Lung (tissue), 11 donors: ENCODE measurements at regions not wholly inside any gene's neighbourhood (a gene's known extent, or its start where the extent isn't known, plus 50 kb on each side); places are given as distances from the start of the nearest gene placed in this dataset.

Experiments
- ATAC-seq: fragments of 200-7000 bp; cut with Tn5 transposase; one replicate; pipeline ENCODE4 v1.9.1; 2020; ENCODE audit warnings: moderate number of reproducible peaks; ENCODE audit not compliant: insufficient read depth, low FRiP score
- DNase-seq, 3 donors: peaks; one replicate each; pipeline ENCODE4 v3.0.0-alpha.2; 2013 to 2017
- H3K27ac ChIP-seq, 2 donors: one replicate each; pipeline ENCODE4 v1.5.1; 2013; ENCODE audit warnings: mild to moderate bottlenecking in 2 of 2, moderate library complexity in 2 of 2, control low read depth in 1 of 2, inconsistent platforms in 1 of 2, low read depth in 1 of 2, low read length in 1 of 2
- H3K27me3 ChIP-seq, 3 donors: one replicate each; pipeline ENCODE4 v1.5.1; 2013; ENCODE audit warnings: low read length in 2 of 3; ENCODE audit not compliant: control insufficient read depth in 3 of 3, insufficient read depth in 3 of 3
- H3K36me3 ChIP-seq, 4 donors: one replicate each; pipeline ENCODE4 v1.5.1; 2013; ENCODE audit warnings: low read length in 4 of 4, mild to moderate bottlenecking in 1 of 4, moderate library complexity in 1 of 4; ENCODE audit not compliant: control insufficient read depth in 4 of 4, insufficient read depth in 4 of 4
- H3K4me1 ChIP-seq, 5 donors: one replicate each; pipeline ENCODE4 v1.5.1; 2013; ENCODE audit warnings: low read length in 5 of 5, mild to moderate bottlenecking in 2 of 5, moderate library complexity in 1 of 5; ENCODE audit not compliant: control insufficient read depth in 5 of 5, insufficient read depth in 5 of 5
- H3K4me3 ChIP-seq: one replicate; pipeline ENCODE4 v1.5.1; 2013; ENCODE audit warnings: mild to moderate bottlenecking, control low read depth, moderate library complexity
- H3K9ac ChIP-seq, 2 donors: one replicate each; pipeline ENCODE4 v1.5.1; 2013; ENCODE audit warnings: low read length in 2 of 2, control low read depth in 1 of 2; ENCODE audit not compliant: insufficient read depth in 1 of 2
- H3K9me3 ChIP-seq, 4 donors: one replicate each; pipeline ENCODE4 v1.5.1; 2013; ENCODE audit warnings: low read length in 3 of 4, mild to moderate bottlenecking in 1 of 4, moderate library complexity in 1 of 4; ENCODE audit not compliant: control insufficient read depth in 4 of 4, insufficient read depth in 3 of 4
- CTCF ChIP-seq: IDR thresholded peaks from 2 replicates; pipeline ENCODE4 v1.5.1; 2012; ENCODE audit warnings: mild to moderate bottlenecking; ENCODE audit errors: control extremely low read depth, extremely low read depth
- WGBS, 2 donors: extraction: QIAGEN DNeasy Blood & Tissue Kit; methylation state at CpG; one replicate each; pipeline ENCODE4 v1.1.7; 2013; 5-methylcytosine and 5-hydroxymethylcytosine counted together
- donor health status: control.
- donor health status: control.
- donor health status: Bipolar disorder and iron deficiency.
- donor health status: healthy.
- donor health status: DM: yes; HTN: yes; CAD: no.

GRCh38 chr18:34637094-34637801 is 72.8 kb upstream of the DTNA start:
- no peak for TF ChIP-seq CTCF
- ATAC-seq, result no peak
- 59 to 61% methylated on average over 3 of the region's 3 CpGs for WGBS, 2 donors

GRCh38 chr18:34639687-34640086 is 70.4 kb upstream of the DTNA start:
- ATAC-seq, result no peak
- Histone ChIP-seq H3K4me3 (no peak overlapping the region), H3K27me3 (no peaks in the 10 kb centered on the region), H3K9me3 (no peaks in the 10 kb centered on the region), H3K36me3 (no peaks in the 10 kb centered on the region), H3K9ac (no peak overlapping the region), H3K4me1 (peaks cover 0 to 8% (median 0%) of the 10 kb centered on the region in 5 donors), H3K27ac (peak overlapping the region in 1 of 2 donors; percentile 18)
- WGBS, 2 donors, result 76 to 78% methylated on average over 1 of the region's 1 CpG
- TF ChIP-seq CTCF, result no peak
- DNase-seq, result no peak

More at GRCh38 chr18:34637094-34637801, 72.8 kb upstream of the DTNA start:
- Histone ChIP-seq H3K36me3 (no peaks in the 10 kb centered on the region), H3K9ac (no peak overlapping the region), H3K4me1 (peaks cover 0 to 8% (median 0%) of the 10 kb centered on the region in 5 donors), H3K27ac (no peak overlapping the region), H3K4me3 (no peak overlapping the region), H3K9me3 (no peaks in the 10 kb centered on the region), H3K27me3 (no peaks in the 10 kb centered on the region)
- DNase-seq, result no peak

- H3K4me3 ChIP-seq, result no peak overlapping the region
- H3K9me3 ChIP-seq, result no peaks in the 10 kb centered on the region
- no peak for ATAC-seq
- peak overlapping the region in 1 of 2 donors; percentile 4 for H3K27ac ChIP-seq
- no peak for TF ChIP-seq CTCF
- peaks cover 0 to 8% (median 0%) of the 10 kb centered on the region in 5 donors for H3K4me1 ChIP-seq
- no peaks in the 10 kb centered on the region for H3K36me3 ChIP-seq
- no peaks in the 10 kb centered on the region for H3K27me3 ChIP-seq
- 79 to 82% methylated on average over 1 of the region's 1 CpG for WGBS, 2 donors
- DNase-seq, result no peak
- no peak overlapping the region for H3K9ac ChIP-seq
Measured at GRCh38 chr18:34640276-34640675, 69.8 kb upstream of the DTNA start.
